GM21717 (cell line): ENCODE measurements at regions not wholly inside any gene's neighbourhood (a gene's known extent, or its start where the extent isn't known, plus 50 kb on each side); places are given as distances from the start of the nearest gene placed in this dataset.
"Not testable (repeated sequence)": the region's sequence is repeated elsewhere in the genome, so short reads cannot be mapped to it uniquely, and the experiment has no call there.

Experiments
- ATAC-seq: cut with Tn5 transposase; IDR thresholded peaks from one replicate; pipeline ENCODE4 v1.9.1; 2021; ENCODE audit warnings: mild to moderate bottlenecking, moderate library complexity; ENCODE audit not compliant: unreplicated experiment

DNA sequence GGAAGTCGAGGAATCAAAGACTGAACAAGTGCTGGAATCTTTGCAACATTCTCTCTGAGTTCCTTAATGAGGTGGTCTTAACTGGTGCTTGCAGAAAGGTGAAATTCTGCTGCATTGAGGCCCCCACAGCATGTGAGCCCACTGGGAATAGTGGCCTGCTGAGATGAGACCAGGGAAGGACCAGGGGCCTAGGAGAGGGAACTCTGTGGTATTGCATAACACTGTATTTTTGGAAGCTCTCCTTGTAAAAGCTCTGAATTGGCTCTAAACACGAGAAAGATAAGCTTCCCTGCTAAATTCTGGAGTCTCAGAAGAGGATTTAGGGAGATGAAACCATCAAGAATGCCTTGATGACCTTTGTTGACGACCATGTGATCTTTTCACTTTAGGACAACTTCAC, 100.4 kb upstream of the TSC22D1 start:
- ATAC-seq: no peak

GRCh38 chr13:44669534-44669933, 93.4 kb upstream of the TSC22D1 start:
- no peak for ATAC-seq

DNA sequence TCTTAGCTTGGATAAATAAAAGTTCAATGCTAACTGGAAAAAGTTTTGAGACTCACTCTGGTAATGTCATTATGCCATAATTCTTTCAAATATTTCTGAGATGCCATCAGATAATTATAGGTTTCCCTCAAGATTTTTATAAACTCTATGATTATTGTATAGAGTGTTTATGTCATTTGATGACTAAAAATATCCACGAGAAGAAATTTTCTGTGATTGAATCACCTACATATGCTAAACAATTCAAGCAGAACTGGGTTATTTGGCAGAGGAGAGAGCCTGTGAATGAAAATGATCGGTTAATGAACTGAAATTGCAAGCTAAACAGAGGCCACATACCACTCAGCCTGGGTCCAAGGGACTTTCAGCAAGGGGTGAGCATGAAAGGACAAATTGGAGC, 92.6 kb upstream of the TSC22D1 start:
- no peak for ATAC-seq

GRCh38 chr13:44667943-44668342, 91.8 kb upstream of the TSC22D1 start:
- peak; percentile 74 for ATAC-seq

- not testable (repeated sequence) for ATAC-seq
Observed at GRCh38 chr13:44666538-44666937, 90.4 kb upstream of the TSC22D1 start.

GRCh38 chr13:44664308-44664707, 88.2 kb upstream of the TSC22D1 start:
- no peak for ATAC-seq

GRCh38 chr13:44662515-44662914, 86.4 kb upstream of the TSC22D1 start:
- ATAC-seq: no peak

DNA sequence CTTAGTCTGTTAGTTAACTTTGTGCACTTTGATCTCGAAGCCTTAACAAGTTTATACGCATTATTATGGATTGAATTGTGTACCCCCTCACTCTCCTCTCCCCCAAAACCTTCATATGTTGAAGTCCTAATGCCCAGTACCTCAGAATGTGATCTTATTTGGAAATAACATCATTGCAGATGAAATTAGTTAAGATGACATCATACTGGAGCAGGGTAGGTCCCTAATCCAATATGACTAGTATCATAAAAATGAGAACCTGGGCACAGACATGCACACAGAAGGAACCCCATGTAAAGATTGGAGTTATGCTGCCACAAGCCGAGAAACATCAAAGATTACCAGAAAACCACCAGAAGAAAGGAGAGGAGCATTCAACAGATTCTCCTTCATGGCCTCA, 85.8 kb upstream of the TSC22D1 start:
- ATAC-seq: no peak

- ATAC-seq: no peak
Observed at GRCh38 chr13:44660050-44660449, 83.9 kb upstream of the TSC22D1 start.

GRCh38 chr13:44652962-44653660, 77.0 kb upstream of the TSC22D1 start:
- no peak for ATAC-seq

DNA sequence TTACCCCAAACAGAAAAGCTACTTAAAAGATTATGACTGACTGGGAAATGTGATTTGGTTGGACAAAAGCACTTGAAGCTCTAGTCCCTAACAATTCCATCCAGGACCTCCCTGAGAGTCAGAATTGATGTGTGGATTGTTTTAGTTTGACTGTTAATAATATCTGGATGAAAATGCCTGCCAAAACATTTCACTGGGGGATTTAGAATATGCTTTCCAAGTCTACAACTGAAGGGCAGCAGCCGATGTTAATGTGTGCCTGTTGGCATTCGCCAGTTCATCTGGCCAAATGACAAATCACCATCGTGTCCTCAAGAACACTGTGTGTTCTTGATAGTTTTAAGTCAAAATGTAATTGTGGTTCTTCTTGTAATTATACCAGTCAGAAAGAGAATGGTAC, 76.0 kb upstream of the TSC22D1 start:
- ATAC-seq: no peak

DNA sequence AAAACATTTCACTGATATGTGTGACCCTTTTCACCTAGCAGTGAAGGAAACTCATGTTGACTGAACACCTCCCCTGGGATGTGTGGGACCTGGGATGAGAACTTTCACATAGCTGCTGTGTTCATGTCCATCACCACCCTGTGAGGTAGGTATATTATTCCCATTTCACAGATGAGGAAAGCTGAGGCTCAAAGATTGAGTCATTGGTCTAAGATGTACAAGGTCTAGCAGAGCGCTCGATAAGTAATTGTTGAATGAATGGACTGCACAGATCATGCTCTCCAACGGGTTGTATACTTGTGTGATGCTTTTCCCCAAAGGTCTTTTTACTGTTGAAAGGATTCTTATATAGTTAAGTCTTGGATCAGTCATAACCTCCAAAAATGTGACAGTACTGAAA, 75.6 kb upstream of the TSC22D1 start:
- ATAC-seq: no peak

DNA sequence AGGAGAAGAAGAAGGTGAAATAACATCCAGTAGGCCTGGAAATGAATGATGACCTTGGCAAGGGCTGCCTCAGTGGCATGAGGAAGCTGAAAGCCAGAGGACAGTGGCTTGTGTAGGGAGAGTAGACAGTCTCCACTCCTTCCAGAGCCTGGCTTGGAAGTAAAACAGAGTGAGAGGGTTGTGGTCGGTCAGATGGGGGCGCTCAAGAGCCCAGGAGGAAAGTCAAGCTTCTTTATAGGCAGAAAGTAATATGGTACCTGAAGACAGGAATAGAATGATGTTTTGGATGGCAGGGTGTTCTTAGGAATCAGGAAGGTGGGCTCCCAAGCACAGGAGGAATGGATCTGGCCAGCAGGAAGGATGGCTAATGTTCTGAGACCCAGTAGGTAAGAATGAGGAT, 75.1 kb upstream of the TSC22D1 start:
- ATAC-seq: no peak

GRCh38 chr13:44649834-44650233, 73.7 kb upstream of the TSC22D1 start:
- ATAC-seq: no peak

DNA sequence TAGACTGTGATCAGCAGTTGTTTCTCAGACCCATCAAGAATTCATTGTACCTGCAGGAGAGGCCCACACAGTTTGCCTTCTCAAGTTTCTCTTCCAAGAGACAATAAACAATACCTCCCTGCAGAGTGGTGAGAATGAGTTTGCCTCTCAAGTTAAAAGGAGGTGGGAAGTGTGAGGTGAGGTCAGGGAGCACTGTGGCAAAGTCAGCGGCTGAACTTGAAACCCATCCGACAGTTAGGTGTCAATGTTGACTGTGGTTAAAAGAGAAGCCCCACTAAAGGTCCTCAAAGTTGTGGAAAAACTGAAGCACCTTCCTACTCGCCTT, 72.9 kb upstream of the TSC22D1 start:
- no peak for ATAC-seq

GRCh38 chr13:44648392-44649103, 72.4 kb upstream of the TSC22D1 start:
- ATAC-seq: no peak

GRCh38 chr13:44647560-44647959, 71.4 kb upstream of the TSC22D1 start:
- not testable (repeated sequence) for ATAC-seq

GRCh38 chr13:44646044-44646443, 69.9 kb upstream of the TSC22D1 start:
- ATAC-seq: no peak

- ATAC-seq: no peak
Observed at GRCh38 chr13:44643256-44643655, 67.1 kb upstream of the TSC22D1 start.

- ATAC-seq: no peak
Observed at GRCh38 chr13:44637581-44637980, 61.5 kb upstream of the TSC22D1 start.

- no peak for ATAC-seq
Observed at GRCh38 chr13:44629465-44630183, 53.5 kb upstream of the TSC22D1 start.

- not testable (repeated sequence) for ATAC-seq
Observed at GRCh38 chr13:44628826-44629225, 52.7 kb upstream of the TSC22D1 start.
